Neuron (in vitro differentiated cells): ENCODE measurements at regions not wholly inside any gene's neighbourhood (a gene's known extent, or its start where the extent isn't known, plus 50 kb on each side); places are given as distances from the start of the nearest gene placed in this dataset.

Experiments
- H2AFZ ChIP-seq: one replicate; pipeline ENCODE4 v1.6.1; 2013; ENCODE audit warnings: low read depth, mild to moderate bottlenecking, inconsistent platforms, low read length, moderate library complexity
- H3K27me3 ChIP-seq: one replicate; pipeline ENCODE4 v1.6.1; 2013; ENCODE audit warnings: low read length; ENCODE audit not compliant: insufficient read depth
- H3K36me3 ChIP-seq: one replicate; pipeline ENCODE4 v1.6.1; 2013; ENCODE audit warnings: low read length; ENCODE audit not compliant: insufficient read depth
- H3K4me1 ChIP-seq: one replicate; pipeline ENCODE4 v1.6.1; 2013; ENCODE audit warnings: low read length; ENCODE audit not compliant: insufficient read depth
- H3K4me3 ChIP-seq: 2 replicates; pipeline ENCODE4 v1.5.1; 2013; ENCODE audit warnings: mild to moderate bottlenecking, low read length, moderate library complexity
- H3K9me3 ChIP-seq: one replicate; pipeline ENCODE4 v1.6.1; 2013; ENCODE audit warnings: low read length

DNA sequence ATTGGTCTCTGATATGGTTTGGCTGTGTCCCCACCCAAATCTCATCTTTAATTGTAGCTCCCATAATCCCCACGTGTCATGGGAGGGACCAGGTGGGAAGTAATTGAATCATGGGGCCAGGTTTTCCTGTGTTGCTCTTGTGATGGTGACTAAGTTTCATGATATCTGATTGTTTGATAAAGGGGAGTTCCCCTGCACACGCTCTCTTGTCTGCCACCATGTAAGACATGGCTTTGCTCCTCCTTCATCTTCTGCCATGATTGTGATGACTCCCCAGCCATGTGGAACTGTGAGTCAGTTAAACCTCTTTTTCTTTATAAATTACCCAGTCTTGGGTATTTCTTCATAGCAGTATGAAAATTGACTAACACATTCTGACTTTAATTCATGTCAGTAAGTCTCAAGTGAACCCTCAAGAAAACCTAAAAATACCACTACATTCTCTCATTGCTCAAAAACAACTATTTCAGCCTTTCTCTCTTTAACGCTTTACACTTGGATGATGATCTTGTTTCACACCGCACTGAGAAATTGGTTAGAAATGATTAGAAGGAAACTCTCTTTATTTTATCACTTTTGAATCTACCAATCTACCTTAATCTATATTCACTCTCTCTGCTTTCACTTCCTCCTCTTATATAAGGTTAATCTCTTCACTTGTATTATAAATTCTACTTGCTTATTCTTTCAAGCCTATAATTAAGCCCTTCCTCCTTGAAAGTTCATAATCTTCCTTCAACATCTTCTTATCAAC, 110.1 kb downstream of the GALR1 start:
- Histone ChIP-seq H3K9me3 (no peaks in the 10 kb centered on the region), H3K27me3 (no peaks in the 10 kb centered on the region), H3K4me1 (no peaks in the 10 kb centered on the region), H3K4me3 (no peak overlapping the region), H2AFZ (no peak overlapping the region), H3K36me3 (no peaks in the 10 kb centered on the region)

DNA sequence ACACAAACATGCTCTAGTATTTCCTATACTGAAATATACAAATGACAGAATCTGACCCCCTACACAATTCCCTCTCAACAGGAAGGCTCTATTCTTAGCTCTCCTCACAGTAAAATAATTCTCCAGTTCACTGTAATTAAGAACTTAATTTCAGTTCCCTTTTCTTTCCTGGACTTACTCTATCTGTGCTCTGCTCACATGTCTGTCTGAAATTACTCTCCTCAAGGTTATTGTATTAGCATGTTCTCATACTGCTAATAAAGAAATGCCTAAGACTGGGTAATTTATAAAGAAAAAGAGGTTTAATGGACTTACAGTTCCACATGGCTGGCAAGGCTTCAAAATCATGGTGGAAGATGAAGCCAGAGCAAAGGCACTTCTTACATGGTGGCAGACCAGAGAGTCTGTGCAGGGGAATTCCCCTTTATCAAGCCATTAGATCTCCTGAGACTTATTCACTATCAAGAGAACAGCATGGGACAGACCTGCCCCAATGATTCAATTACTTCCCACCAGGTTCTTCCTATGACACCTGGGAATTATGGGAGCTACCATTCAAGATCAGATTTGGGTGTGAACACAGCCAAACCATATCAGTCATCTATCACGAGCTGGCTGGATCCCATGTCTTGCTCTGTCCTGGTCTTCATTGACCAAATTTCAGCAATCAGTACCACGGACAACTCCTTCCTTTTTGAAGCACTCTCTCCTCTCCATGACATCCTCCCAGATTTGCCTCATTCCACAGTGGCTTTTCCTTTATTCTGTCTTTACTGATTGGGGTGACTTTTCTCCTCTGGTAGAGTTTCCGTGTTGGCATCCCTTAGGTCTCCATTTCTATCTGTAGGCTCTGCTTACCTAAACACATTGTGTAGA, 110.9 kb downstream of the GALR1 start:
- Histone ChIP-seq H3K9me3 (no peaks in the 10 kb centered on the region), H3K4me1 (no peaks in the 10 kb centered on the region), H3K27me3 (no peaks in the 10 kb centered on the region), H2AFZ (no peak overlapping the region), H3K36me3 (no peaks in the 10 kb centered on the region), H3K4me3 (no peak overlapping the region)

DNA sequence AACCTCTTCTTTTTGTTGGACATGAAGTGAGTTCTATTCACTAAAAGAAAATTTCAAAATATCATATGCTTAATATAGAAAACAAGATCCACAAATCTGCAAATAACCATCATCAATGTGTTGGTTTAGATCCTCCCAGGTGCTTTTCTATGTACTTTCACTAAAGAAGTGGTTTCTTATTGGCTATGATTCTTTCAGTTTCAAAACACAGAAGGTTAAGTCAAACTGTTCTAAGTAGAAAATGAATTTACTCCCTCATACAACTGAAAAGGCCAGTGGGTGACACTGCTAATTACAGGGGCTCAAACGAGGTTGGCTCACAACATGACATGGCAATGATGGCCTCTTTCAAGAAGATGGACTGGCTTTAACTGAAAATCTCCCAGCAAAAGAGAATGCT, 111.7 kb downstream of the GALR1 start:
- Histone ChIP-seq H2AFZ (no peak overlapping the region), H3K4me1 (no peaks in the 10 kb centered on the region), H3K4me3 (no peak overlapping the region), H3K36me3 (no peaks in the 10 kb centered on the region), H3K9me3 (no peaks in the 10 kb centered on the region), H3K27me3 (no peaks in the 10 kb centered on the region)

DNA sequence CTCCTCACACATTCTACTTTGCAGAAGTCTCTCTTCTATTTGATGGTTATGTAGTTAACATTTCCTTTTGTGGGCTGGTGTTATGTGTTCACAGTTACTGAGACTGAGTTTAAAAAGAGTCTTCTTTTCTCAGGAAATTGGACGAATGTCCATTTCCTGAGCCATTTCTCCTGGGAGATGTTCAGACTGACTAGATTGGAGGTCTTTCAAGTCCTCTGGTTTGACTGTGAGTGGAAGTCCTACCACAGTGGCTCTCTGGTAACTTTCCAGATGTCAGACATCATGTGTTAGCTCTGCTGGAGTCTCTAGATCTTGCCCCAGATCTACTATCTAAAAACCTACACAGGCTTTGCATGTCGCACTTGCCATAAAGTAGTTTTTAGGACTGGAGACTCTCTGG, 116.0 kb downstream of the GALR1 start:
- Histone ChIP-seq H3K9me3 (no peaks in the 10 kb centered on the region), H3K4me1 (no peaks in the 10 kb centered on the region), H3K4me3 (no peak overlapping the region), H2AFZ (no peak overlapping the region), H3K36me3 (no peaks in the 10 kb centered on the region), H3K27me3 (no peaks in the 10 kb centered on the region)

DNA sequence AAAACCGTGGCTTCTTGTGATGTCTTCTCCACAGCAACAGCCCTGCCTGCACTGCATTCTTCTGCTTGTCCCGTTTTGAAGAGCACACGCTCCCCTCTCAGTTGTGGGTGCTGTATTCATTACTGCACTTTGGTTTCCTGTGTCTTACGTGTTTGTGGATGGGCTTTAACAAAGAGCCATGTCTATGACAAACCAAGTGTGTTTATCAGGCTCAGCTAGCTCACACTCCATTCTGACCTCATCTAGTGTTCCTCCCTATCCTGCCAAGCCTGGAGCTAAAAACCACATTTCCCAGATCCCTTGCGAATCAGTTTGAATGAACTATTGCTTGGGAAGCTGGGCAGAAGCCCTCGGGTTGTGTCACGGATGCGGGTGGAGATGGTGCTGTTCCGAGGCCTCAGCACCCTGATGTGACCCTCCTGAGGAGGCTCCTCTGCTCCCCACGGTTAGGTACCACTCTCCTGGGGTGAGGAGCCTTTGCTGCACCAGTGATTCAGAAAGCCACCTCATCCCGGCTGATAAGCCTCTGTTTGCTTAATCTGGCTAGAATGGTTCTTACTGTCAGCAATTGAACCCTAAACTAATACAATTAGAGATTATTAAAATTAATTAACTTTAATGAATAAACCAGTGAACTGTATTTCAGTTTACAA, 116.5 kb downstream of the GALR1 start:
- no peaks in the 10 kb centered on the region for H3K36me3 ChIP-seq
- no peaks in the 10 kb centered on the region for H3K9me3 ChIP-seq
- no peaks in the 10 kb centered on the region for H3K27me3 ChIP-seq
- H2AFZ ChIP-seq, result no peak overlapping the region
- H3K4me3 ChIP-seq, result no peak overlapping the region
- H3K4me1 ChIP-seq, result no peaks in the 10 kb centered on the region

DNA sequence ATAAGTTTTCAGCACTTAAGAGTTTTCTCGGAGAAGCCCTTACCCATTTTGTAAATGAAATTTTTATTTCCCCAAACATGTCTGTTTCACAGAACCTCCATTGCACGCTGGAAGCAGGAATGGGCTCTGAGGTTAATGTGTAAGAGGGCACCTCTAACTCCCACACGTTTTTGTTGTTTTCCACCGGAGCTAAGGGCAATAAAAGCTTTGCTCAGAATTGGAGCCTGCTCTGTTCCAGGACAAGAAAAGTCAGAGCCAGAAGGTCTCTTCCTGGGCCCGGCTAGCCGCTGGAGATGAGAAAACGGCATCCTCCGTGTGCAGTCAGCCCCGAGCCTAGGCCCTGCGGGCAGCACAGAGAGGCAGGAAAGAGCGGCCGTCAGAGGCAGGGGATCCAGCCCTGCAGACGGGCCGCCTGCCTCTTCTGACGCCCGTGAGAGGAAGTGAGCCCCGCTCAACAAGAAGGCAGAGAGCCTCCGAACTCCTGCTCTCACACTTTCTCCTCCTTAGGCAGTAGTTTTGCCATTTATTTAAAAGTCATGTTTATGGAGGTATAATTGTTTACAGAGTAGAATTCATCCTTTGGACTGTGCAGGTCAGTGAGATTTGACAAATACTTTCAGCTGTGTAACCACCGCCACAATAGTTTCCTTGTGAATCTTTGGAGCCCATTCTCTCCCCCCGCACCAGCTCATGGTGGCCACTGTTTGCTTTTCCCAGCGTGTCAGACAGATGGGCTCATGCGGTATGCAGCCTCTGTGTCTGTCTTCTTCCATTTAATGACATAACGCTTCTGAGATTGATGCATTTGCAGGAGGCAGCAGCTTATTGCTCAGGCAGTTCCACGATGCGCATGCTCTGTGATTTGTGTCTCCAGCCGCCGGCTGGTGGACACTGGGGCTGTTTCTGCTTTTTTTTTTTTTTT, 117.3 kb downstream of the GALR1 start:
- no peaks in the 10 kb centered on the region for H3K9me3 ChIP-seq
- no peak overlapping the region for H2AFZ ChIP-seq
- H3K36me3 ChIP-seq, result no peaks in the 10 kb centered on the region
- no peaks in the 10 kb centered on the region for H3K4me1 ChIP-seq
- no peak overlapping the region for H3K4me3 ChIP-seq
- H3K27me3 ChIP-seq, result no peaks in the 10 kb centered on the region

DNA sequence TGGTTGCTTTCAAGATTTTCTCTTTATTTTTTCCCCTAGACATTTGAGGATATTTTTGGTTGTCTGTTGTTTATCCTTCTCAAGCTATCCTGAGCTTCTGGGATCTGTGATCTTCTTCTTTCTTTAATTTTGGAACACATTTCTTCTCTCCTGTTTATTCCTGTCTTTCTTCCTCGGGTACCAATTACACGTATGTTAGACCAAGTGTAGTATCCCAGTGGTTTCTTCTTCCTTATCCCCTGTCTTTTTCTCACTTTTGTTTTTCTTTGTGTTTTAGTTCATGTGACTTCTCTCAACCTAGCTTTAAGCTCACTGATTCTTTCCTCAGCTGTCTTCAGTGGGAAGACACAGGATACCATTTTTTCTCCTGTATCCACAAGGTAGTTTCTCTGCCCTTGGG, 120.0 kb downstream of the GALR1 start:
- Histone ChIP-seq H3K4me3 (no peak overlapping the region), H3K36me3 (no peaks in the 10 kb centered on the region), H2AFZ (no peak overlapping the region), H3K27me3 (no peaks in the 10 kb centered on the region), H3K9me3 (no peaks in the 10 kb centered on the region), H3K4me1 (peaks cover 2% of the 10 kb centered on the region)

DNA sequence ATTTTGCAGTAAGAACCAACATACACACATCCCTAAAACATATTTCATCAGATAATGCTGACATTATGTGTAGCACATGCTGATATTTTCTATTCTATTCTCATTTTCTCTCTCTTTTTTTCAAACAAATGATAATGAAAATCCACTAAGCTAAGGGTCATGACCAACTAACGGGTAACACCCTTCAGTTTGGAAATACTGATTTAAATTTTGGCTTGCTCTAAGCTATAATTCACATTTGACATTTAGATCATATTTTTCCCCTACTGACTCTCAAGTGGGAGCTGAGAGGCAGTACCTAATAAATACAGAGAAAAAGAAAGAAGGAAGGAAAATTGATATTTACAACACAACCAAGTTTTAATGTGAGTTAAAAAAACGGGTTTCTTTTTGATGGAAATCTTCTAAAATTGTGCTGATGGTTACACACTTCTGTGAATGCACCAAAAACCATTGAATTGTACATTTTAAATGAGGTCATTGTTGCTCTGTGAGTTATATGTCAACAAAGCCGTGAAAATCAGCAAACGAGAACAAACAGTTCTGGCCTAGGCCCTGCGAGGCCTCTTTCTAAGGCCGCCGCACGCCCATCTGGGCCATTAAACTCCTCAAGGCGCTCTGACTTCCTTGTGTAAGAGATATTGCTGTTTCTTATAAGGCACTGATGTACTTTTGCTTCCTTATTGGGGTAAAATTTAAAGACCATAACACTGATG, 124.2 kb downstream of the GALR1 start:
- peaks cover 10% of the 10 kb centered on the region for H3K4me1 ChIP-seq
- H3K36me3 ChIP-seq, result no peaks in the 10 kb centered on the region
- no peaks in the 10 kb centered on the region for H3K9me3 ChIP-seq
- H2AFZ ChIP-seq, result no peak overlapping the region
- H3K27me3 ChIP-seq, result no peaks in the 10 kb centered on the region
- no peak overlapping the region for H3K4me3 ChIP-seq

DNA sequence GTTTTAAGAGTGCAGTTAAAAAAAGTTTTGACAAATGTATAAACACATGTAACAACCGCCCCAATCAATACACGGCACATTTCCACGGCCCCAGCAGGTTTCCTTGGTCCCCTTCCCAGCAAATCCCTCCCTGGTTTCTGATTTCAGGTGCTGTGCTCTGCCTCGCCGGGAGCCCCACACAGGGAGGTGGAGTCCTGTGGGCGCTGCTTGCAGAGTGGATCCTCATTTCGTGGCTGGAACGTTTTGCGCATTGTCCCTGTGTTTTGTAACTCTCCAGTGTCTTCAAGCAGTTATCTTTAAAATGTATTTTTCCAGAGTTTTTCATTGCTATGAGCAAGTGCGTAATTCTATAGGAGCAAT, 124.8 kb downstream of the GALR1 start:
- no peaks in the 10 kb centered on the region for H3K27me3 ChIP-seq
- no peak overlapping the region for H3K4me3 ChIP-seq
- no peaks in the 10 kb centered on the region for H3K9me3 ChIP-seq
- no peak overlapping the region for H2AFZ ChIP-seq
- no peaks in the 10 kb centered on the region for H3K36me3 ChIP-seq
- H3K4me1 ChIP-seq, result peaks cover 15% of the 10 kb centered on the region

DNA sequence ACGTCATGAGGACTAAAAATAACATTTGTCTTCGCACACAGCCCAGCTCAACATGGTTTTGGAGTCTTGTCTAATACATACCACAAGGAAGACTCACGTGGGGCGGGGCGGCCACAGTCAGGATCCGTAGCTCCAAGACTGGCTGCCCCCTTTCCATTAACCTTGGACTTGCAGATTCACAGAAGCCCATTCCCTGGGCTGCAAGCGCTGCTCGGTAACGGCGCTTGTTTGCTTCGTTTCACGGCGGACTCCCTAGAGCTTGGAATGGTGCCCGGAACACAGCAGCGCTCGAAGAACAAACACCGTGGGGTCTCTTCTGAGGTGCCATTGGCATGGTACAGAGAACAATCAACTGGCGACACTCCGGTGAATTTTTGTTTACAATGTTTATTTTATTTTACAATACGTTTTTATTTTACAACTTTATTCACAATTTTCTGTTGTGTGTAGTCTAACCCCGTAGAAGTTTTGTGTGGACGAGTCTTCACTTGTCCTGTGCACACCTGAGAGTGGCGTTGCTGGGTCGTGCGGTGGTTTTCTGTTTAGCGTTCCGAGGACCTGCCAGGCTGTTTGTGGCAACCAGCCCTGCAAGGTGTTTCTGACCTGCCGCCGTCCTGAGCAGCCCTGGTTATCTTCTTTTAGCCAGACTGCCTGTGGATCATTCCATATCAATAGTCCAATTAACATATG, 126.5 kb downstream of the GALR1 start:
- no peaks in the 10 kb centered on the region for H3K9me3 ChIP-seq
- H3K27me3 ChIP-seq, result no peaks in the 10 kb centered on the region
- H3K4me1 ChIP-seq, result peaks cover 22% of the 10 kb centered on the region
- H2AFZ ChIP-seq, result no peak overlapping the region
- no peak overlapping the region for H3K4me3 ChIP-seq
- no peaks in the 10 kb centered on the region for H3K36me3 ChIP-seq

DNA sequence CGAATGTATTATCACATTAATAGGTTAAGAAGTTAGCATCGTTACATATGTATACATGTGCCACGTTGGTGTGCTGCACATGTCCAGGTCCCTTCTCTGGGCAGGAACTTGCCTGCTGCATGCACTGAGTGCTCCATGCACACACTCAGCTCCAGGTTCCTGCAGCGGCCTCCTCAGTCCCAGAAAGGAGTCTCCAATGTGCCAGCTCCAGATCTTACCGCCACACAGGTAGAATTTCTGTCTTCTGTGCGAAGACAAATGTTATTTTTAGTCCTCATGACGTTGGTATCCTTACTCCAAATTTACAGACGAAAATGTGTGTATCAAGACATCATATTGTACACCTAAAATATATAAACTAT, 127.1 kb downstream of the GALR1 start:
- peaks cover 22% of the 10 kb centered on the region for H3K4me1 ChIP-seq

DNA sequence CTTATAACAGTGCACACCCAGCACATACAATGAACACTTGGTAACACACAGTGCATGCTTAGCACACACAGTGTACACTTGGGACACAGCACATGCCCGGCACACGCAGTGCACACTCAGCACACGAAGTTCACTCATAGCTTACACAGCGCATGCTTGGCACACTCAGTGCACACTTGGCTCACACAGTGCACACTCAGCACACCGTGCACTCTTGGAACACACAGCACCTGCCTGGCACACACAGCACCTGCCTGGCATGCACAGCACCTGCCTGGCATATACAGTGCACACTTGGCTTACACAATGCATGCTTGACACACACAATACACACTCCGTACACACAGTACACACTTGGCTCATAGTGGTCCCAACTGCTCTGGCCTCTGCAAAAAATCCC, 128.2 kb downstream of the GALR1 start:
- no peaks in the 10 kb centered on the region for H3K36me3 ChIP-seq
- no peaks in the 10 kb centered on the region for H3K9me3 ChIP-seq
- H3K27me3 ChIP-seq, result no peaks in the 10 kb centered on the region
- peaks cover 22% of the 10 kb centered on the region for H3K4me1 ChIP-seq
- H3K4me3 ChIP-seq, result no peak overlapping the region
- no peak overlapping the region for H2AFZ ChIP-seq

More for the DNA sequence above, 127.1 kb downstream of the GALR1 start:
- Histone ChIP-seq H3K4me3 (no peak overlapping the region), H2AFZ (no peak overlapping the region), H3K36me3 (no peaks in the 10 kb centered on the region), H3K9me3 (no peaks in the 10 kb centered on the region), H3K27me3 (no peaks in the 10 kb centered on the region)
